ENCODE measurements at regions not wholly inside any gene's neighbourhood (a gene's known extent, or its start where the extent isn't known, plus 50 kb on each side); places are given as distances from the start of the nearest gene placed in this dataset.

DNA sequence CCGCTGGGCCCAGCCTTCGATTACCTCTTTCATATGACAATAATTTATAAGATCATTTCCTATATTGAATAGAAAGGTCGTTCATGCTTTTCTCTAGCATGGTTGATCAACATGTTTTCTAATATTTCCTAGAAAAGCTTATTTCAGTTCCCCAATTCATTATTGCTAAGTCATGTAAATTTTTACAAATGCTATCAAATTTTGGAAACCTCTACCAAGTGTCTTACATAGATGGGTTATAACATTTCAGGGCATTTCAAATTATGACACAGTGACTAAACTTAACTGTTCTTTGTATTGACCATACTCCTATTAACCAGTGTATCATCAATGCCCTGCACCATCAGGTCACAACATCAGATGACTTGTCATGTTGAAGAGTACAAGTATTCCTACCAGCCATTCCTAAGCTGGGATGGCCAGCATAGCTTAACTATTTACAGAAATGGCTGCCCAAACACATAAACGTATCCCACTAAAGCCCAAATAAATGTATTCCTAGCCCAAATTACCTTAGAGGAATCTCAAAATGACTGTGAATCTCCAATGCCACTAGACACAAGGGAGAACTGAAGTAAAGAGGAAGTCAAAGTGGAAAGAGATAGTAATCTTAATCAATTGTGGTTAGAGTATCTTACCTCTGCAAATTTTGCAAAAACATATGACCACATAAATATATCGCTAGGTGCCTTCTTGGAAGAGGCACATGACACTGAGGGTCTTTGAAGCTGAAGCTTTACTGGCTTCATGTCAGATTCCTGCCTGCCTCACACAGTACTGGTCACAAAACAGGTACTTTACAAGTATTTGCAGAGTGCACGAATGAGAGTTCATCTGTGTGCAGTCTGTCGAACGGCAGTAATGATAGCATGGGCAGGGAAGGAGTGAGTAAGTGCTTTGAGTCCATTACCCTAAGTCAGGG, 87.3 kb upstream of the TLK1 start:
- TF ChIP-seq, protein P1, sequence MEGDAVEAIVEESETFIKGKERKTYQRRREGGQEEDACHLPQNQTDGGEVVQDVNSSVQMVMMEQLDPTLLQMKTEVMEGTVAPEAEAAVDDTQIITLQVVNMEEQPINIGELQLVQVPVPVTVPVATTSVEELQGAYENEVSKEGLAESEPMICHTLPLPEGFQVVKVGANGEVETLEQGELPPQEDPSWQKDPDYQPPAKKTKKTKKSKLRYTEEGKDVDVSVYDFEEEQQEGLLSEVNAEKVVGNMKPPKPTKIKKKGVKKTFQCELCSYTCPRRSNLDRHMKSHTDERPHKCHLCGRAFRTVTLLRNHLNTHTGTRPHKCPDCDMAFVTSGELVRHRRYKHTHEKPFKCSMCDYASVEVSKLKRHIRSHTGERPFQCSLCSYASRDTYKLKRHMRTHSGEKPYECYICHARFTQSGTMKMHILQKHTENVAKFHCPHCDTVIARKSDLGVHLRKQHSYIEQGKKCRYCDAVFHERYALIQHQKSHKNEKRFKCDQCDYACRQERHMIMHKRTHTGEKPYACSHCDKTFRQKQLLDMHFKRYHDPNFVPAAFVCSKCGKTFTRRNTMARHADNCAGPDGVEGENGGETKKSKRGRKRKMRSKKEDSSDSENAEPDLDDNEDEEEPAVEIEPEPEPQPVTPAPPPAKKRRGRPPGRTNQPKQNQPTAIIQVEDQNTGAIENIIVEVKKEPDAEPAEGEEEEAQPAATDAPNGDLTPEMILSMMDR (IDR thresholded peaks at IDR 0.05; ENCODE audit: low read depth, low read length, missing control alignments) = no peak
- H3K4me3 ChIP-seq (replicated peaks; ENCODE audit: low read depth, low read length) = no peak overlapping the region
- no peak for DNase-seq (ENCODE audit: extremely low read depth, low read depth)

DNA sequence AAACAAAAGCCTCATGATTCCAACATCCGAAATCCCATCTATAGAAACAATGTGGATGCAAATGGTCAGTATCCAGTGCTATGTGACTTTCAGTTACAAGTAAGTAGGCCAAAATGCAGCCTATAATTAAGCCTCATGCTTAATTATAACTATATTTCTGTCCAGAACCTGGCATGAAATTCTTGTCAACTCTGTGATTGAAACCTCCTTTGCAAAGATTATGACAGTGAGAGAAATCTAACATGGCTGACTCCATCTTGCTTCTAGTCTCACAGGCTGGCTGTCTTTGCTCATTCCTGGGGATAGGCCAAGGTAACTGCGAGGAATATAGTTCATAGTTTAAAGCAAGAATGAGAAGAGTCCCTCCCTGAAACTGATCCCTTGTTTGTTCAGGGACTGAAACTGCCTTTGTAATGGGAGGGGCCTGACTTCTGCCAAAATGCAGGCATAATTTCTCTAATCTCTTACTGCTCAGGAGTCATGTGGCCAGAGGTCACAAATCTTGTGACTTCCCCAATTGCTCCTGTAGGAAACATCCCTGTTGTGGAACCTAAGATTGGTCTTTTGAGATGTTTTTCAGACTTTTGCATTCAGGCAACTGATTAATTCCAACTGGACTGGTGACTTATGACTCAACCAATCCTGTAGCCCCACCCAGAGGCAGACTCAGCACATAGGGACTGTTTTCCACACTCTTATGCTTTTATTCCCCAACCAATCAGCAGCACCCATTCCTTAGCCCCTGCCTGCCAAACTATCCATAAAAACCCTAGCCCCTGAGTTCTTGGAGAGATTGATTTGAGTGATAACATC, 84.5 kb upstream of the TLK1 start:
- DNase-seq (ENCODE audit: extremely low read depth, low read depth) = peak; percentile 24
- TF ChIP-seq, protein P1 (IDR thresholded peaks at IDR 0.05; ENCODE audit: low read depth, low read length, missing control alignments) = no peak
- H3K4me3 ChIP-seq (replicated peaks; ENCODE audit: low read depth, low read length) = no peak overlapping the region

DNA sequence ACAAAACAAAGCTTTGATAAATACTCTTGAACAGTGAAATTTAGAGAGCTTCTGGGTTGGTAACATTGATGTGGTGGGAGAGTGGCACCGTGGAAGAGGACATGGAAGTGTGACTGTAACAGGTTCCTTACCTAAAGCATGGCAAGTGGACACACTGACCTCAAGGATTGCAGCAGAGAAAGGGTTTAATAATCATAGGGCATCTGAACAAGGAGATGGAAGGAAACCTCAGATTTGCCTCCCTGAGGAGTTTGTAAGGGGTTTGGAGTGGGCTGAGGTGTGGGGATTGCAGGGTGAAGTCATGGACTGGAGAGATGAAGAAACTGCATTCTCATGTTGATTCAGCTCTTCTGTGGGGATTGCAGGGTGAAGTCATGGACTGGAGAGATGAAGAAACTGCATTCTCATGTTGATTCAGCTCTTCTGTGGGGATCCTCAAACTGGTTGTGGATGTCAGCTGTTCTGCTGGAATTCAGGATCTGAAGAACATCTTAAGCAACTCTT, 83.8 kb upstream of the TLK1 start:
- TF ChIP-seq, protein P1 (IDR thresholded peaks at IDR 0.05; ENCODE audit: low read depth, low read length, missing control alignments) = no peak
- DNase-seq (ENCODE audit: extremely low read depth, low read depth) = no peak
- H3K4me3 ChIP-seq (replicated peaks; ENCODE audit: low read depth, low read length) = no peak overlapping the region

DNA sequence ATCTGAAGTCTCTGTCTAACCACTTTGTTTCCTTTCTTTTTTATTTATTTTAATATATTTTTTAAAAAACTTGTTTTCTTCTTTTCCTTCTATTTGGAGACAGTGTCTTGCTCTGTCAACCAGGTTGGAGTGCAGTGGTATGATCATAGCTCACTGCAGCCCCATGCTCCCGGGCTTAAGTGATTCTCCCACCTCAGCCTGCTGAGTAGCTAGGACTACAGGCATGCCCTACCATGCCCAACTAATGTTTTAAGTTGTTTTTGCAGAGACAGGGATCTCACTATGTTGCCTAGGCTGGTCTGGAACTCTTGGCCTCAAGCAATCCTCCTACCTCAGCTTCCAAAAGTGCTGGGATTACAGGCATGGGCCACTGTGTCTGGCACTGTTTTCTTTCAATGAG, 81.1 kb upstream of the TLK1 start:
- TF ChIP-seq, protein P1 (IDR thresholded peaks at IDR 0.05; ENCODE audit: low read depth, low read length, missing control alignments) = no peak
- DNase-seq (ENCODE audit: extremely low read depth, low read depth) = no peak

DNA sequence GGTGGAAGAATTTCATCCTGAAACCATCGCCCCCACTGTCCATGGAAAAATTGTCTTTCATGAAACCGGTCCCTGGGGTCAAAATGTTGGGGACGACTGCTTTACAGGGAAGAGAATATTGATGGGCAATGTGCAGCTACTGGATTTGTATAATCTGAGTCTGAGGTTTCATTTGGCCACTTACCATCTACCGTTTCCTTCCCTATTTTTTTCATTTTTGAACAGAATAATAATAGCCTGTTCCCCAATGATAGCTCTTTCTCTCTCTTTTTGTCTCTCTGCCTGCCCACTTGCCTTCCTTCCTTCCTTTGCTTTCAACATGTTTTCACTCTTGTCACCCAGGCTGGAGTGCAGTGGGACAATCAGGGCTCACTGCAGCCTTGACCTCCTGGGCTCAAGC, 78.3 kb upstream of the TLK1 start:
- no peak for DNase-seq (ENCODE audit: extremely low read depth, low read depth)
- H3K4me3 ChIP-seq (replicated peaks; ENCODE audit: low read depth, low read length) = no peak overlapping the region
- TF ChIP-seq, protein P1 (IDR thresholded peaks at IDR 0.05; ENCODE audit: low read depth, low read length, missing control alignments) = no peak

More for the DNA sequence above, 81.1 kb upstream of the TLK1 start:
- H3K4me3 ChIP-seq (replicated peaks; ENCODE audit: low read depth, low read length) = no peak overlapping the region

DNA sequence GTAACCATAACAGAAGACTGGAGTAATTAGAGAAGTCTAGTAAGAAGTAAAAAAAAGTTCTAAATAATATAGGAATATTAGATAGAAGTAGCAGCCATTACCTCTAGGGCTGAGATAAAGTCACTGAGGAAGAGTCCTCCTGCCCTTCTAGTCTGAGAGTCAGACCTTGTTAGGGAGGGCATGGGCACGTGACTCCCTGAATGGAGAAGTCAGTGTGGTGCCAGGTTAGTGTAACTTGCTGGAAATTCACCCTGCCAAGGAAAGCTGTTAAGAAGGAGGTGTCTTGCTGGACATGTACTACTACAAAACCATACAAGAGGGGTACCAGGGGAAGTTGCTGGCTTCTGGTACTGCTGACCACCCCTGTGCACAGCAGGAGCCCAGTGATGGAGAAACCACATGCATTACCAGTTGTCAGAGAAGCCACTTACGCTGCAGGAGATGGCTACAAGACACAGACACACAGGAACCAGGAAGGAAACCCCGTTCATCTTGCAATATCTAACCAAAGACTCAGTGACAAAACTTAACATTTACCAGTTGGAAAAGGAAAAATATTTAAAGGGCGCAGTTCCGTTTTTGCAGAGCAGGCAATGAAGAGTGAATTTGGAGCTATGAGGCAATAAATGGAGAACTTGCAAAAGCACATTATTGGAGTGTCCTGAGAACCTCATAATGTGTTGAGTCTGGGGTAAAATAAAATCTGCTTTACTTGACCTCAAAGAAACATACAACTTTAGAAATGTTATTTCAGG, 77.2 kb upstream of the TLK1 start:
- TF ChIP-seq, protein P1 (IDR thresholded peaks at IDR 0.05; ENCODE audit: low read depth, low read length, missing control alignments) = no peak
- H3K4me3 ChIP-seq (replicated peaks; ENCODE audit: low read depth, low read length) = no peak overlapping the region
- no peak for DNase-seq (ENCODE audit: extremely low read depth, low read depth)
